H9 (cell line): ENCODE measurements at regions not wholly inside any gene's neighbourhood (a gene's known extent, or its start where the extent isn't known, plus 50 kb on each side); places are given as distances from the start of the nearest gene placed in this dataset.

ENCODE experiments used
- DNase-seq: peaks from one replicate; pipeline ENCODE4 v3.0.0-alpha.2; 2017
- H2AFZ ChIP-seq: one replicate; pipeline ENCODE4 v1.6.1; 2013; ENCODE audit warnings: mild to moderate bottlenecking, low read length, control low read depth, moderate library complexity
- H2AK5ac ChIP-seq: 2 replicates; pipeline ENCODE4 v1.6.1; 2013; ENCODE audit warnings: low read length, control low read depth, mixed read lengths; ENCODE audit not compliant: insufficient read length
- H2BK120ac ChIP-seq: one replicate; pipeline ENCODE4 v1.6.1; 2013; ENCODE audit warnings: low read depth, mild to moderate bottlenecking, low read length, control low read depth, inconsistent platforms; ENCODE audit not compliant: poor library complexity, severe bottlenecking
- H2BK12ac ChIP-seq: 2 replicates; pipeline ENCODE4 v1.6.1; 2013; ENCODE audit warnings: low read length, control low read depth, mixed read lengths, low read depth; ENCODE audit not compliant: insufficient read length
- H2BK15ac ChIP-seq: 2 replicates; pipeline ENCODE4 v1.6.1; 2013; ENCODE audit warnings: low read depth, low read length, control low read depth
- H2BK20ac ChIP-seq: one replicate; pipeline ENCODE4 v1.6.1; 2013; ENCODE audit warnings: low read depth, mild to moderate bottlenecking, low read length, control low read depth, inconsistent platforms; ENCODE audit not compliant: poor library complexity, severe bottlenecking
- H2BK5ac ChIP-seq: 2 replicates; pipeline ENCODE4 v1.6.1; 2013; ENCODE audit warnings: low read length, control low read depth, mixed read lengths; ENCODE audit not compliant: insufficient read length
- H3K14ac ChIP-seq: 2 replicates; pipeline ENCODE4 v1.6.1; 2013; ENCODE audit warnings: low read length, control low read depth; ENCODE audit not compliant: insufficient read depth
- H3K18ac ChIP-seq: 2 replicates; pipeline ENCODE4 v1.6.1; 2013; ENCODE audit warnings: low read depth, mild to moderate bottlenecking, mixed read lengths, low read length, control low read depth; ENCODE audit not compliant: insufficient read length
- H3K23ac ChIP-seq: 2 replicates; pipeline ENCODE4 v1.6.1; 2013; ENCODE audit warnings: low read length, control low read depth, mixed read lengths, low read depth; ENCODE audit not compliant: insufficient read length
- H3K23me2 ChIP-seq: 2 replicates; pipeline ENCODE4 v1.6.1; 2013; ENCODE audit warnings: low read depth, mild to moderate bottlenecking, mixed read lengths, low read length, control low read depth; ENCODE audit not compliant: insufficient read length, poor library complexity, severe bottlenecking
- H3K27ac ChIP-seq: 2 replicates; pipeline ENCODE4 v1.5.1; 2013; ENCODE audit warnings: low read length, control low read depth, mixed read lengths, low read depth; ENCODE audit not compliant: insufficient read length
- H3K27me3 ChIP-seq: 2 replicates; pipeline ENCODE4 v1.6.1; 2013; ENCODE audit warnings: low read length, control low read depth, inconsistent platforms; ENCODE audit not compliant: insufficient read depth
- H3K4ac ChIP-seq: 2 replicates; pipeline ENCODE4 v1.6.1; 2013; ENCODE audit warnings: low read depth, mild to moderate bottlenecking, control low read depth, inconsistent platforms, low read length, moderate library complexity
- H3K4me1 ChIP-seq: 2 replicates; pipeline ENCODE4 v1.6.1; 2013; ENCODE audit warnings: low read length, control low read depth, inconsistent platforms; ENCODE audit not compliant: insufficient read depth
- H3K4me2 ChIP-seq: 2 replicates; pipeline ENCODE4 v1.6.1; 2013; ENCODE audit warnings: low read length, control low read depth, mixed read lengths; ENCODE audit not compliant: insufficient read length, insufficient read depth
- H3K56ac ChIP-seq: 2 replicates; pipeline ENCODE4 v1.6.1; 2013; ENCODE audit warnings: low read depth, mild to moderate bottlenecking, mixed read lengths, low read length, control low read depth; ENCODE audit not compliant: insufficient read length
- H3K79me1 ChIP-seq: 2 replicates; pipeline ENCODE4 v1.6.1; 2013; ENCODE audit warnings: low read depth, mild to moderate bottlenecking, moderate library complexity, low read length, control low read depth, inconsistent platforms; ENCODE audit not compliant: insufficient read depth, poor library complexity, severe bottlenecking
- H3K79me2 ChIP-seq: 2 replicates; pipeline ENCODE4 v1.6.1; 2013; ENCODE audit warnings: low read length, control low read depth, inconsistent platforms; ENCODE audit not compliant: insufficient read depth
- H3K9ac ChIP-seq: 2 replicates; pipeline ENCODE4 v1.6.1; 2013; ENCODE audit warnings: low read length, control low read depth, mixed read lengths; ENCODE audit not compliant: insufficient read length; ENCODE audit errors: extremely low read depth
- H3K9me3 ChIP-seq: one replicate; pipeline ENCODE4 v1.6.1; 2013; ENCODE audit warnings: low read depth, low read length, inconsistent platforms; ENCODE audit not compliant: control insufficient read depth
- H3T11ph ChIP-seq: one replicate; pipeline ENCODE4 v1.6.1; 2013; ENCODE audit warnings: mild to moderate bottlenecking, low read length, control low read depth, inconsistent platforms
- H4K20me1 ChIP-seq: one replicate; pipeline ENCODE4 v1.6.1; 2013; ENCODE audit not compliant: control insufficient read depth, insufficient read length, insufficient read depth
- H4K5ac ChIP-seq: 2 replicates; pipeline ENCODE4 v1.6.1; 2013; ENCODE audit warnings: low read depth, mild to moderate bottlenecking, mixed read lengths, low read length, control low read depth; ENCODE audit not compliant: insufficient read length
- H4K8ac ChIP-seq: replicated peaks from 2 replicates; pipeline ENCODE4 v1.6.1; 2013; ENCODE audit warnings: low read length, control low read depth, mixed read lengths, low read depth; ENCODE audit not compliant: insufficient read length
- H4K91ac ChIP-seq: 2 replicates; pipeline ENCODE4 v1.6.1; 2013; ENCODE audit warnings: low read depth, mild to moderate bottlenecking, moderate library complexity, mixed read lengths, low read length, control low read depth; ENCODE audit not compliant: insufficient read length
- H3K27ac Mint-ChIP-seq, 3 experiments: 2 replicates in 2 of 3; 3 replicates in 1 of 3; pipeline ENCODE4 v1.8.0; 2020 to 2021; ENCODE audit warnings: mixed read lengths in 3 of 3, mild to moderate bottlenecking in 1 of 3, moderate library complexity in 1 of 3
- H3K27me3 Mint-ChIP-seq: 2 replicates; pipeline ENCODE4 v1.8.0; 2021; ENCODE audit warnings: low read depth, mild to moderate bottlenecking, moderate library complexity, mixed read lengths
- H3K36me3 Mint-ChIP-seq, 3 experiments: 2 replicates in 2 of 3; 3 replicates in 1 of 3; pipeline ENCODE4 v1.8.0; 2020 to 2021; ENCODE audit warnings: low read depth in 3 of 3, mixed read lengths in 3 of 3; ENCODE audit not compliant: insufficient read depth in 1 of 3
- H3K4me1 Mint-ChIP-seq, 2 experiments: 2 replicates each; pipeline ENCODE4 v1.8.0; 2020; ENCODE audit warnings: mixed read lengths in 2 of 2
- H3K4me3 Mint-ChIP-seq, 2 experiments: 2 replicates in 1 of 2; 3 replicates in 1 of 2; pipeline ENCODE4 v1.8.0; 2020 to 2021; ENCODE audit warnings: mild to moderate bottlenecking in 2 of 2, mixed read lengths in 2 of 2, moderate library complexity in 1 of 2
- H3K9me3 Mint-ChIP-seq, 2 experiments: 2 replicates in 1 of 2; 3 replicates in 1 of 2; pipeline ENCODE4 v1.8.0; 2020; ENCODE audit warnings: mild to moderate bottlenecking in 2 of 2, mixed read lengths in 2 of 2, moderate library complexity in 1 of 2
- WGBS: extraction: QIAGEN DNeasy Blood & Tissue Kit; methylation state at CpG from one replicate; pipeline ENCODE4 v1.1.7; 2013; ENCODE audit warnings: missing lambda C conversion rate, low lambda C conversion rate, mixed read lengths; ENCODE audit not compliant: insufficient read length; ENCODE audit errors: extremely low coverage; 5-methylcytosine and 5-hydroxymethylcytosine counted together
- TF ChIP-seq, protein P1 (sequence below): fragments of 200-600 bp; sonication (generic); conservative IDR thresholded peaks from 3 replicates; pipeline ENCODE4 v1.8.0; 2021; ENCODE audit warnings: antibody characterized with exemption, mild to moderate bottlenecking

DNA sequence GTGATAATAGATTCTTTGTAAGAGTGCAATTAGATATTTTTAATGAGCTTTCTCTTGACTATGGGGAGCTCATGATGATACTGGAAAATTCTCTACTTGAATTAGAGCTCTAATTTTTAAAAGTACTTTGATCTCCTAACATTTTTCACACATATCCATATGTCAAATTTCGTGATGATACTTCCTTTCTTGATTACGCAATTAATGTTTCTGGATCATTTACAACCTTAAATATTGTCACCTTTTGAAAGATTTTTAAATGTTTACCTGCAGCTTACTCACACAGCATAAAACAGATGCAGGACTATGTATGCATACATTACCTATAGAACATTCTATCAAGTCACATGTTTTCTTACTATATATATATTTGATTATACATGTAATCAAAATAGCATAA, 598.5 kb upstream of the DSEL start:
- no CpG with 5 or more reads among the region's 2 CpGs for WGBS
- no peaks in the 10 kb centered on the region for H3K9me3 Mint-ChIP-seq
- Histone ChIP-seq H3K14ac (no peak overlapping the region), H2BK15ac (no peak overlapping the region), H4K5ac (no peak overlapping the region), H2AFZ (no peak overlapping the region), H2BK120ac (no peak overlapping the region), H3K4me2 (no peak overlapping the region), H3K4ac (no peak overlapping the region), H2BK12ac (no peak overlapping the region), H3K4me1 (no peaks in the 10 kb centered on the region), H3K79me1 (no peaks in the 10 kb centered on the region), H3K56ac (no peak overlapping the region), H4K8ac (no peak overlapping the region), H2AK5ac (no peak overlapping the region), H3K9ac (no peak overlapping the region), H3T11ph (no peak overlapping the region), H4K20me1 (no peaks in the 10 kb centered on the region), H3K18ac (no peak overlapping the region), H4K91ac (no peak overlapping the region), H2BK5ac (no peak overlapping the region), H2BK20ac (no peak overlapping the region), H3K27ac (no peak overlapping the region), H3K9me3 (no peaks in the 10 kb centered on the region), H3K23me2 (no peaks in the 10 kb centered on the region), H3K79me2 (no peaks in the 10 kb centered on the region), H3K27me3 (no peaks in the 10 kb centered on the region), H3K23ac (no peak overlapping the region)
- TF ChIP-seq, protein P1, sequence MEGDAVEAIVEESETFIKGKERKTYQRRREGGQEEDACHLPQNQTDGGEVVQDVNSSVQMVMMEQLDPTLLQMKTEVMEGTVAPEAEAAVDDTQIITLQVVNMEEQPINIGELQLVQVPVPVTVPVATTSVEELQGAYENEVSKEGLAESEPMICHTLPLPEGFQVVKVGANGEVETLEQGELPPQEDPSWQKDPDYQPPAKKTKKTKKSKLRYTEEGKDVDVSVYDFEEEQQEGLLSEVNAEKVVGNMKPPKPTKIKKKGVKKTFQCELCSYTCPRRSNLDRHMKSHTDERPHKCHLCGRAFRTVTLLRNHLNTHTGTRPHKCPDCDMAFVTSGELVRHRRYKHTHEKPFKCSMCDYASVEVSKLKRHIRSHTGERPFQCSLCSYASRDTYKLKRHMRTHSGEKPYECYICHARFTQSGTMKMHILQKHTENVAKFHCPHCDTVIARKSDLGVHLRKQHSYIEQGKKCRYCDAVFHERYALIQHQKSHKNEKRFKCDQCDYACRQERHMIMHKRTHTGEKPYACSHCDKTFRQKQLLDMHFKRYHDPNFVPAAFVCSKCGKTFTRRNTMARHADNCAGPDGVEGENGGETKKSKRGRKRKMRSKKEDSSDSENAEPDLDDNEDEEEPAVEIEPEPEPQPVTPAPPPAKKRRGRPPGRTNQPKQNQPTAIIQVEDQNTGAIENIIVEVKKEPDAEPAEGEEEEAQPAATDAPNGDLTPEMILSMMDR: no peak
- no peak overlapping the region for H3K4me3 Mint-ChIP-seq
- peaks cover 5 to 6% of the 10 kb centered on the region in 2 experiments for H3K4me1 Mint-ChIP-seq
- H3K36me3 Mint-ChIP-seq: no peaks in the 10 kb centered on the region
- no peak overlapping the region for H3K27ac Mint-ChIP-seq
- H3K27me3 Mint-ChIP-seq: no peaks in the 10 kb centered on the region
- DNase-seq: no peak
